SK-N-SH (cell line): ENCODE measurements at regions not wholly inside any gene's neighbourhood (a gene's known extent, or its start where the extent isn't known, plus 50 kb on each side); places are given as distances from the start of the nearest gene placed in this dataset.

Source experiments
- CTCF ChIA-PET: fragments of 300-600, 350-600 bp; formaldehyde crosslinking; extraction: SDS; loops from one replicate; lab custom pipeline; 2021; lab: Yijun Ruan, JAX
- POLR2A ChIA-PET: fragments of 350-600 bp; sonication (Branson Sonifier 250); formaldehyde crosslinking; extraction: SDS; loops from one replicate; lab custom pipeline; 2020; ENCODE audit warnings: antibody characterized with exemption, inconsistent platforms; lab: Yijun Ruan, JAX
- DNase-seq: peaks from one replicate; pipeline ENCODE4 v3.0.0; 2012
- H2AFZ ChIP-seq: fragments of 200-600 bp; sonication (generic); 2 replicates; pipeline ENCODE4 v1.8.1; 2016; ENCODE audit warnings: antibody characterized with exemption, mild to moderate bottlenecking, low read depth
- H3F3A ChIP-seq: fragments of 200-600 bp; sonication (generic); replicated peaks from 2 replicates; pipeline ENCODE3; 2016; ENCODE audit warnings: antibody characterized with exemption, mild to moderate bottlenecking; ENCODE audit not compliant: insufficient read depth
- H3K27ac ChIP-seq, 2 experiments: fragments of 200-500 bp in 1 of 2; fragments of 200-600 bp in 1 of 2; sonication (Bioruptor generic) in 1 of 2; sonication (generic), shearing (Covaris generic) in 1 of 2; 2 replicates each; pipeline versions ENCODE4 v1.5.1 to v1.6.1; 2014 to 2016; ENCODE audit warnings: low read depth in 2 of 2, inconsistent platforms in 1 of 2, low read length in 1 of 2, mild to moderate bottlenecking in 1 of 2, mixed read lengths in 1 of 2
- H3K27me3 ChIP-seq: fragments of 200-600 bp; sonication (generic), shearing (Covaris generic); 2 replicates; pipeline ENCODE4 v1.6.1; 2016; ENCODE audit warnings: mixed run types; ENCODE audit not compliant: insufficient read depth
- H3K36me3 ChIP-seq, 2 experiments: fragments of 200-500 bp in 1 of 2; fragments of 200-600 bp in 1 of 2; sonication (Bioruptor generic) in 1 of 2; sonication (generic) in 1 of 2; replicated peaks in 1 of 2; 2 replicates each; pipeline versions ENCODE3 to v1.5.1; 2014 to 2016; ENCODE audit warnings: low read length in 1 of 2, mild to moderate bottlenecking in 1 of 2; ENCODE audit not compliant: insufficient read depth in 2 of 2, control insufficient read depth in 1 of 2
- H3K4me1 ChIP-seq, 2 experiments: fragments of 200-500 bp in 1 of 2; fragments of 200-600 bp in 1 of 2; sonication (Bioruptor generic) in 1 of 2; sonication (generic), shearing (Covaris generic) in 1 of 2; 2 replicates each; pipeline versions ENCODE4 v1.5.1 to v1.6.1; 2014 to 2016; ENCODE audit warnings: low read depth in 1 of 2, low read length in 1 of 2, mixed run types in 1 of 2; ENCODE audit not compliant: insufficient read depth in 2 of 2, control insufficient read depth in 1 of 2
- H3K4me2 ChIP-seq: fragments of 200-600 bp; sonication (generic), shearing (Covaris generic); 2 replicates; pipeline ENCODE4 v1.6.1; 2017; ENCODE audit warnings: mixed run types
- H3K4me3 ChIP-seq, 2 experiments: fragments of 200-500 bp in 1 of 2; fragments of 200-600 bp in 1 of 2; sonication (Bioruptor generic) in 1 of 2; sonication (generic), shearing (Covaris generic) in 1 of 2; 2 replicates each; pipeline versions ENCODE4 v1.5.1 to v1.8.1; 2014 to 2016; ENCODE audit warnings: low read depth in 2 of 2, inconsistent platforms in 1 of 2, low read length in 1 of 2, mild to moderate bottlenecking in 1 of 2, mixed read lengths in 1 of 2, moderate library complexity in 1 of 2
- H3K79me2 ChIP-seq: fragments of 200-600 bp; sonication (generic); 2 replicates; pipeline ENCODE4 v1.8.1; 2017; ENCODE audit warnings: mild to moderate bottlenecking; ENCODE audit not compliant: insufficient read depth
- H3K9ac ChIP-seq: fragments of 200-600 bp; sonication (generic); 2 replicates; pipeline ENCODE4 v1.6.1; 2017; ENCODE audit warnings: mixed run types
- H3K9me2 ChIP-seq: fragments of 200-600 bp; sonication (generic); 2 replicates; pipeline ENCODE4 v1.6.1; 2017; ENCODE audit warnings: mixed run types
- H3K9me3 ChIP-seq: fragments of 200-600 bp; sonication (generic); 2 replicates; pipeline ENCODE4 v1.6.1; 2017; ENCODE audit warnings: mixed run types, mild to moderate bottlenecking, moderate library complexity
- H4K20me1 ChIP-seq: fragments of 200-600 bp; sonication (generic); 2 replicates; pipeline ENCODE4 v1.6.1; 2017; ENCODE audit warnings: mild to moderate bottlenecking, mixed run types; ENCODE audit not compliant: insufficient read depth
- CHD2 ChIP-seq: fragments of 150-350 bp; IDR thresholded peaks from 2 replicates; pipeline ENCODE4 v1.6.1; 2018; ENCODE audit warnings: low read length; ENCODE audit not compliant: partially characterized antibody
- CTCF ChIP-seq: fragments of 200-600 bp; sonication (generic); IDR thresholded peaks from 2 replicates; pipeline ENCODE4 v1.6.1; 2017; ENCODE audit warnings: antibody characterized with exemption, mild to moderate bottlenecking, moderate library complexity
- NRF1 ChIP-seq: IDR thresholded peaks from 2 replicates; pipeline ENCODE4 v1.6.1; 2012; ENCODE audit warnings: low read depth, mild to moderate bottlenecking, low read length
- POLR2AphosphoS5 ChIP-seq: IDR thresholded peaks from 2 replicates; pipeline ENCODE4 v1.6.1; 2012; ENCODE audit warnings: low read depth, low read length
- RFX5 ChIP-seq: IDR thresholded peaks from 2 replicates; pipeline ENCODE4 v1.6.1; 2012; ENCODE audit warnings: mild to moderate bottlenecking, improper control_type of control experiment, low read length
- TEAD4 ChIP-seq: IDR thresholded peaks from 2 replicates; pipeline ENCODE4 v1.4.0; 2012; ENCODE audit warnings: mild to moderate bottlenecking, borderline replicate concordance; ENCODE audit not compliant: insufficient read depth
- YY1 ChIP-seq: IDR thresholded peaks from 2 replicates; pipeline ENCODE4 v1.4.0; 2012; ENCODE audit warnings: low read depth, mild to moderate bottlenecking
- WGBS: methylation state at CpG from one replicate; pipeline ENCODE4 v1.1.6; 2017; ENCODE audit warnings: low lambda C conversion rate; 5-methylcytosine and 5-hydroxymethylcytosine counted together

- Histone ChIP-seq H3K27me3 (no peaks in the 10 kb centered on the region), H3K4me1 (peaks cover 0 to 27% of the 10 kb centered on the region in 2 experiments; a peak in 2 of 4 replicates), H4K20me1 (no peaks in the 10 kb centered on the region), H3F3A (no peaks in the 10 kb centered on the region), H3K79me2 (no peaks in the 10 kb centered on the region), H3K27ac (no peak overlapping the region), H3K9ac (no peak overlapping the region), H3K36me3 (no peaks in the 10 kb centered on the region), H3K4me3 (no peak overlapping the region), H3K9me2 (no peaks in the 10 kb centered on the region), H2AFZ (no peak overlapping the region), H3K4me2 (no peak overlapping the region), H3K9me3 (no peaks in the 10 kb centered on the region)
- no peak for DNase-seq
- ChIA-PET POLR2A (no interaction called here), CTCF (interaction anchor here (0.8 to 1.2 kb wide), 2 partner anchors 12 to 47 kb away, joined by 3 read pairs; no protein-coding TSS in a partner anchor)
- WGBS, result 42% methylated on average over 3 of the region's 3 CpGs
- TF ChIP-seq NRF1, result no peak
- no peak for TF ChIP-seq TEAD4
- TF ChIP-seq CHD2, result no peak
- no peak for TF ChIP-seq CTCF
Observed at GRCh38 chr1:113246929-113247328, 143.4 kb upstream of the MAGI3 start.

GRCh38 chr1:113247355-113247754 lies 143.0 kb upstream of the MAGI3 start:
- POLR2A ChIA-PET, result no interaction called here

GRCh38 chr1:113247782-113248181 lies 142.5 kb upstream of the MAGI3 start:
- H3K4me1 ChIP-seq, result peaks cover 0 to 27% of the 10 kb centered on the region in 2 experiments; a peak in 2 of 4 replicates
- ChIA-PET CTCF (interaction anchor here (0.8 to 1.2 kb wide), 2 partner anchors 13 to 48 kb away, joined by 3 read pairs; no protein-coding TSS in a partner anchor), POLR2A (no interaction called here)
- 71% methylated on average over 3 of the region's 3 CpGs for WGBS
- H2AFZ ChIP-seq, result no peak overlapping the region
- no peaks in the 10 kb centered on the region for H3K9me2 ChIP-seq
- H3K9me3 ChIP-seq, result no peaks in the 10 kb centered on the region
- no peak overlapping the region for H3K4me3 ChIP-seq
- no peak overlapping the region for H3K4me2 ChIP-seq
- H3K27ac ChIP-seq, result no peak overlapping the region
- H3F3A ChIP-seq, result no peaks in the 10 kb centered on the region
- TF ChIP-seq POLR2AphosphoS5 (no peak), CTCF (no peak)
- no peak for DNase-seq
- no peak overlapping the region for H3K9ac ChIP-seq
- H4K20me1 ChIP-seq, result no peaks in the 10 kb centered on the region
- H3K27me3 ChIP-seq, result no peaks in the 10 kb centered on the region
- H3K79me2 ChIP-seq, result no peaks in the 10 kb centered on the region
- no peaks in the 10 kb centered on the region for H3K36me3 ChIP-seq

More at GRCh38 chr1:113247355-113247754, 143.0 kb upstream of the MAGI3 start:
- no peaks in the 10 kb centered on the region for H3K79me2 ChIP-seq
- no peak overlapping the region for H2AFZ ChIP-seq
- H3K9me2 ChIP-seq, result no peaks in the 10 kb centered on the region
- no peak overlapping the region for H3K4me3 ChIP-seq
- TF ChIP-seq CHD2, result no peak
- no peak for TF ChIP-seq RFX5
- TF ChIP-seq YY1, result no peak
- TF ChIP-seq, all 33 proteins: peak for 0
- Histone ChIP-seq H3K4me2 (no peak overlapping the region), H3K27me3 (no peaks in the 10 kb centered on the region), H3F3A (no peaks in the 10 kb centered on the region), H3K9ac (no peak overlapping the region), H4K20me1 (no peaks in the 10 kb centered on the region), H3K36me3 (no peaks in the 10 kb centered on the region), H3K27ac (no peak overlapping the region), H3K4me1 (peaks cover 0 to 29% of the 10 kb centered on the region in 2 experiments; a peak in 2 of 4 replicates), H3K9me3 (no peaks in the 10 kb centered on the region)
- no peak for DNase-seq
- CTCF ChIA-PET, result interaction anchor here (0.8 to 1.2 kb wide), 2 partner anchors 13 to 48 kb away, joined by 3 read pairs; no protein-coding TSS in a partner anchor
- 30% methylated on average over 2 of the region's 2 CpGs for WGBS
